ENCODE measurements at regions not wholly inside any gene's neighbourhood (a gene's known extent, or its start where the extent isn't known, plus 50 kb on each side); places are given as distances from the start of the nearest gene placed in this dataset.

DNA sequence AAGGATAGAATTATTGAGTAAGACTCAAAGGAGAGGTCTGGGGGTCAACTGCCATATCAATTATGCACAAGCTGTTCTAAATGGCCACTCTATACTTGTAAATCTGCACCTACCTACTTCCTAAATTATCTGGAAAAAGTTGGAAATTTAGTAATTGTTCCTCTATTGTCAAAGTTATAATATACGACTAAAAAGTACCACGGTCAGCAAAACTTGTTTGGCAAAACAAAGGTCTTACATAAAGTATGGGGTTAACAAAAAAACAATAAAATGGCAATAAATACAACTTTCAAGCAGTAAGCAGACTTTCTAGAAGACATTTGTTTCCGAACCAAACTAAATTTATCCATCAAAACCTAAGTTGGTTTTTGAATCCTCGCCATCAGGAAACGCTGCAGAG lies 309.7 kb downstream of the FRK start:
- TF ChIP-seq TCF12 (IDR thresholded peaks at IDR 0.05; ENCODE audit: low read depth, low read length) = no peak
- no peak for TF ChIP-seq POLR2AphosphoS5 (IDR thresholded peaks at IDR 0.05; ENCODE audit: low read depth, low read length)
- no peak for TF ChIP-seq BACH1 (IDR thresholded peaks at IDR 0.05; ENCODE audit: low read length)
- TF ChIP-seq POLR2A (IDR thresholded peaks at IDR 0.05; ENCODE audit: control extremely low read depth in 1 of 2, low read depth in 2 of 2, low read length in 2 of 2) = no peak
- TF ChIP-seq CBX8 (IDR thresholded peaks at IDR 0.05; ENCODE audit: borderline replicate concordance, low read depth, low read length) = no peak
- no peak for TF ChIP-seq NANOG (IDR thresholded peaks at IDR 0.05; ENCODE audit: insufficient read depth, low read depth, low read length, poor library complexity, severe bottlenecking)
- TF ChIP-seq, protein P1, sequence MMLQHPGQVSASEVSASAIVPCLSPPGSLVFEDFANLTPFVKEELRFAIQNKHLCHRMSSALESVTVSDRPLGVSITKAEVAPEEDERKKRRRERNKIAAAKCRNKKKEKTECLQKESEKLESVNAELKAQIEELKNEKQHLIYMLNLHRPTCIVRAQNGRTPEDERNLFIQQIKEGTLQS (IDR thresholded peaks at IDR 0.05; ENCODE audit: insufficient read depth, low read depth, low read length) = no peak
- TF ChIP-seq RXRA (IDR thresholded peaks at IDR 0.05; ENCODE audit: insufficient read depth, low read depth, low read length) = no peak
- no peak for TF ChIP-seq HDAC6 (IDR thresholded peaks at IDR 0.05; ENCODE audit: low read depth, low read length)
- no peak for TF ChIP-seq CREB1 (IDR thresholded peaks at IDR 0.05)
- TF ChIP-seq TBP (IDR thresholded peaks at IDR 0.05; ENCODE audit: low read depth, low read length) = no peak
- no peak for TF ChIP-seq SP4 (IDR thresholded peaks at IDR 0.05; ENCODE audit: low read length)
- no peak for TF ChIP-seq TAF1 (IDR thresholded peaks at IDR 0.05; ENCODE audit: low read depth, low read length)
- Histone ChIP-seq H3K14ac (ENCODE audit: insufficient read length) (no peak overlapping the region), H3K23me2 (ENCODE audit: low read depth, low read length) (no peaks in the 10 kb centered on the region), H2BK12ac (ENCODE audit: low read depth, low read length) (no peak overlapping the region), H3K27ac (ENCODE audit: low read depth, low read length) (no peak overlapping the region), H3K9me3 (ENCODE audit: insufficient read depth in 2 of 2, low read depth in 1 of 2, low read length in 1 of 2) (no peaks in the 10 kb centered on the region), H3K4ac (replicated peaks; ENCODE audit: insufficient read length, low read depth, low read length) (no peak overlapping the region), H2AFZ (ENCODE audit: low read length) (no peak overlapping the region), H3K4me1 (replicated peaks in 1 of 4; ENCODE audit: control insufficient read depth in 3 of 4, insufficient read depth in 4 of 4, low read length in 3 of 4) (no peaks in the 10 kb centered on the region), H3K4me3 (ENCODE audit: extremely low read depth in 1 of 4, insufficient read depth in 2 of 4, low read depth in 3 of 4, low read length in 4 of 4) (no peak overlapping the region), H4K5ac (ENCODE audit: insufficient read length, low read depth, low read length) (no peak overlapping the region), H2BK5ac (ENCODE audit: low read depth, low read length) (no peak overlapping the region), H3K4me2 (ENCODE audit: insufficient read depth in 1 of 2, low read depth in 2 of 2, low read length in 2 of 2) (no peak overlapping the region), H3K23ac (ENCODE audit: insufficient read length) (no peak overlapping the region), H4K8ac (ENCODE audit: extremely low read depth, insufficient read depth, low read length) (no peak overlapping the region), H3K79me1 (ENCODE audit: low read depth, low read length) (no peaks in the 10 kb centered on the region), H3K18ac (ENCODE audit: extremely low read depth, low read length) (no peak overlapping the region), H2AK5ac (ENCODE audit: low read depth, low read length) (no peak overlapping the region), H3K27me3 (replicated peaks in 1 of 4; ENCODE audit: control insufficient read depth in 3 of 4, extremely low read depth in 1 of 4, insufficient read depth in 3 of 4, low read length in 3 of 4) (no peaks in the 10 kb centered on the region), H3K36me3 (ENCODE audit: control insufficient read depth in 2 of 4, insufficient read depth in 4 of 4, low read length in 3 of 4) (no peaks in the 10 kb centered on the region), H2BK120ac (replicated peaks; ENCODE audit: low read depth, low read length) (no peak overlapping the region), H3K79me2 (ENCODE audit: control insufficient read depth in 1 of 2, insufficient read depth in 2 of 2, low read length in 2 of 2) (no peaks in the 10 kb centered on the region), H3K9ac (replicated peaks in 1 of 4; ENCODE audit: extremely low read depth in 1 of 4, low read depth in 3 of 4, low read length in 3 of 4) (no peak overlapping the region), H3K56ac (replicated peaks; ENCODE audit: insufficient read length, low read depth, low read length) (no peak overlapping the region), H2BK15ac (ENCODE audit: low read length) (no peak overlapping the region), H2BK20ac (ENCODE audit: low read length) (no peak overlapping the region), H4K20me1 (replicated peaks in 1 of 2; ENCODE audit: control insufficient read depth in 1 of 2, insufficient read depth in 2 of 2, low read length in 2 of 2) (no peaks in the 10 kb centered on the region), H4K91ac (replicated peaks; ENCODE audit: insufficient read length, low read length) (no peak overlapping the region)
- FAIRE-seq = no peak
- 91% methylated on average over 5 of the region's 5 CpGs; no CpG with 5 or more reads in 1 of the 2 experiments for WGBS, 2 experiments (ENCODE audit: extremely low coverage in 1 of 2, insufficient coverage in 1 of 2, insufficient read length in 1 of 2, insufficient replicate concordance in 2 of 2, low coverage in 1 of 2, low lambda C conversion rate in 2 of 2, missing lambda C conversion rate in 1 of 2)
- no peak for DNase-seq (ENCODE audit: low read depth in 1 of 2, low spot score in 2 of 2)
- ChIA-PET CTCF (ENCODE audit: partially characterized antibody) (no interaction called here), POLR2A (ENCODE audit: partially characterized antibody) (no interaction called here)
